Neuron (in vitro differentiated cells): ENCODE measurements at regions not wholly inside any gene's neighbourhood (a gene's known extent, or its start where the extent isn't known, plus 50 kb on each side); places are given as distances from the start of the nearest gene placed in this dataset.
"Not testable (repeated sequence)": the region's sequence is repeated elsewhere in the genome, so short reads cannot be mapped to it uniquely, and the experiment has no call there.

Source experiments
- H2AFZ ChIP-seq: one replicate; pipeline ENCODE4 v1.6.1; 2013; ENCODE audit warnings: low read depth, mild to moderate bottlenecking, inconsistent platforms, low read length, moderate library complexity
- H3K27me3 ChIP-seq: one replicate; pipeline ENCODE4 v1.6.1; 2013; ENCODE audit warnings: low read length; ENCODE audit not compliant: insufficient read depth
- H3K36me3 ChIP-seq: one replicate; pipeline ENCODE4 v1.6.1; 2013; ENCODE audit warnings: low read length; ENCODE audit not compliant: insufficient read depth
- H3K4me1 ChIP-seq: one replicate; pipeline ENCODE4 v1.6.1; 2013; ENCODE audit warnings: low read length; ENCODE audit not compliant: insufficient read depth
- H3K4me3 ChIP-seq: 2 replicates; pipeline ENCODE4 v1.5.1; 2013; ENCODE audit warnings: mild to moderate bottlenecking, low read length, moderate library complexity
- H3K9me3 ChIP-seq: one replicate; pipeline ENCODE4 v1.6.1; 2013; ENCODE audit warnings: low read length

DNA sequence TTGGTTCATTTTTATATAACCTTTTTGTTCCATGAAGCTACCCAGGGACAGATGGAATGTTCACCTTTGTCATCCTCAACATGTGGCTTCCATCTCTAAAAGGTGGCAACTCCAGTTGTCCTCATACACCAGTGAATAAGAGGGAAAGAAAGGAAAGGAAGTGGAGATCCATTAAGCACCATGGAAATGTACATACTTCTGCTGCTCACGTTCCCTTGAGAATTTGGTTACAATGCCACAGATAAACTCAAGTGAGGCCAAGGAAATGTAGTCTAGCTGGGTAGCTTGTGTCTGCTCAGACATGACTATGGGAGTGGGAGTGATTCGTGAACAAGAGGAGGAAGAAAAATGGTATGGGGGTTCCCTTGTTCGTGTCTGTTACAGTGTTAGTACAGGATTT lies 237.1 kb upstream of the FAM3C start:
- Histone ChIP-seq H2AFZ (no peak overlapping the region), H3K4me1 (peaks cover 6% of the 10 kb centered on the region), H3K9me3 (no peaks in the 10 kb centered on the region), H3K36me3 (no peaks in the 10 kb centered on the region), H3K27me3 (no peaks in the 10 kb centered on the region), H3K4me3 (no peak overlapping the region)

DNA sequence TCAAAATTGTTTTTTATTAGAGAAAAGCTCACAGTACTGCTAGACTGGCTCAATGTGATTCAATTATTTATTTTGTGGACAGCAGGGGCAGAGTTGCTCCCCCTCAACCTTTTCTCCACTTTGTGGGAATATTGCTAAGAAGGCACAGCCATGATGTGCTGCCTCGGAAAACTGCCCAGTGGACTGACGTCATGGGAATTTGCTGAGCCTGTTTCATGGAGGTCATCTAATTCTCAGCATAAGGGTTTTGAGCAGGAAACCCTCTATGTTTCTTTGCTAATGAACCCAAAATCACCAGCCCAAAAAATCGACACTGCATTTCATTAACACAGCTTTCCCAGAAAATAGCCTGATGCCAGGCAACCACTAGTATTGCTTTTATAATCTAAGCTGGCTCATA lies 228.8 kb upstream of the FAM3C start:
- Histone ChIP-seq H3K36me3 (no peaks in the 10 kb centered on the region), H3K9me3 (no peaks in the 10 kb centered on the region), H3K27me3 (no peaks in the 10 kb centered on the region), H2AFZ (no peak overlapping the region), H3K4me3 (no peak overlapping the region), H3K4me1 (no peaks in the 10 kb centered on the region)

GRCh38 chr7:121623130-121623872 lies 227.2 kb upstream of the FAM3C start:
- Histone ChIP-seq H2AFZ (no peak overlapping the region), H3K4me3 (no peak overlapping the region), H3K4me1 (no peaks in the 10 kb centered on the region), H3K9me3 (no peaks in the 10 kb centered on the region), H3K27me3 (no peaks in the 10 kb centered on the region), H3K36me3 (no peaks in the 10 kb centered on the region)

DNA sequence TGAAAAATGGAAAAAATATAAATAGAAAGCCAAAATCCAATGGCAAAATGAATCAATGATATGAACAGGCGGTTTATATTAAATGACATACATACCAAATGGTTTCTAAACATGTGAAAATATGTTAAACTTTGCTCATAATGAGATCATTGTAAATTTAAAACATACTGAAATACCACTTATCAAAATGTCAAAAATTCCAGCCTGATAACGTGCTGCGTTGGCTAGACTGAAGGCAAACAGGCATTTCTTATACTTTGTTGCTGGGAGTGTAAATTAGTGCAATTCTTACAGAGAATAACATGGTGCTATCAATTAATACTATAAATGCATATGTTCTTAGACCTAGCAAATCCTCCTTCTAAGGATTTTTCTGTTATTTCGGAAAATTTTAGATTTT lies 225.8 kb upstream of the FAM3C start:
- H3K9me3 ChIP-seq: no peaks in the 10 kb centered on the region
- H2AFZ ChIP-seq: no peak overlapping the region
- no peaks in the 10 kb centered on the region for H3K4me1 ChIP-seq
- H3K27me3 ChIP-seq: no peaks in the 10 kb centered on the region
- H3K4me3 ChIP-seq: no peak overlapping the region
- H3K36me3 ChIP-seq: no peaks in the 10 kb centered on the region

DNA sequence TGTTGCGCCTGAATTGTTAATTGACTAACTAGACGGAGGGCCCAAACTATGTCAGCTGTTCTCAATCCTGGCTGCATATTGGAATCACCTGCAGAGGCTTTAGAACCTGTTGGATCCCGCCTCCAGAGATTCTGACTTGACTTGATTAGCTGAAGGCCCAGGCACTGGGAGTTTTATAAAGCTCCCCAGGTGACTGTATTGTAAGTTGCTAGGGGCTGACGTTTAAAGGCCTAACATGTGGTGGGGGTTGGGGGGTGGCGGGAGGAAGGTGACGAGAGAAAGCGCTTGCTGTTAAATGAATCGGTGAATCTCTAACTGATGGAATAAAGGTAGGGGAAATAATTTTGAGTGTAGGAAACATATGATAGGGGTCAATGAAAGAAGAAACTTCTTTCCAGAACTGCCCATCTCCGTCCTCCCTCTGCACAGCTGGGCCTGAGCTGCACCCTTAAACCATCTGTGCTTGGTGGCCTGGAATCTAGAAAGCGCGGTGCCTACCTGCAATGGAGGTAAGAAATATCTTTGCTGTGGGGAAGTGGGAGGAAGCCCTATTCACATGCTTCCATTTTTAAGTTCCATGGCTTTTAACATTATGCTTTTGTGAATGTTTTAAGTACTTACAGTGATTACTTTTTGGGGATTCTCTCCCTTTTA lies 225.0 kb upstream of the FAM3C start:
- H3K27me3 ChIP-seq: no peaks in the 10 kb centered on the region
- no peaks in the 10 kb centered on the region for H3K36me3 ChIP-seq
- H3K9me3 ChIP-seq: no peaks in the 10 kb centered on the region
- peak overlapping the region; percentile 26 for H2AFZ ChIP-seq
- H3K4me3 ChIP-seq: no peak overlapping the region
- H3K4me1 ChIP-seq: no peaks in the 10 kb centered on the region

DNA sequence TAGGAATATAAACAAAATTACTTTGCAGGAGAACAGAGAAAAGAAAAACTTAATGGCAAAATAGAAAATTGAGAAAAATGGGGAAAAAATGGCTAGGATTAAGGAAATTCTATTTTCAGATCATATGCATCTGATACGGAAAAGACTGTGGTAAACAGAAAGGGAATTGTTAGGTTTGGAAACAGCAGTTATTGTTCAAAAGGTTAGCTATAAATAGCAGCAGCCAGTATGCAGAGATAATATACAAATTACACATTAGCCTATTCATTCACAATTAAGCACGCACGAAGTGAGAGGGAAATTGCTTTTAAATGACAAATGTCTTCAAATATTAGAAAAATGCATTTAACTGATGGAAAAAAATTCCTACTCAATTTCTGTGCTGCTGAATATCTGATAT lies 224.1 kb upstream of the FAM3C start:
- Histone ChIP-seq H3K4me1 (no peaks in the 10 kb centered on the region), H3K27me3 (no peaks in the 10 kb centered on the region), H3K36me3 (no peaks in the 10 kb centered on the region), H3K4me3 (no peak overlapping the region), H2AFZ (no peak overlapping the region), H3K9me3 (no peaks in the 10 kb centered on the region)

DNA sequence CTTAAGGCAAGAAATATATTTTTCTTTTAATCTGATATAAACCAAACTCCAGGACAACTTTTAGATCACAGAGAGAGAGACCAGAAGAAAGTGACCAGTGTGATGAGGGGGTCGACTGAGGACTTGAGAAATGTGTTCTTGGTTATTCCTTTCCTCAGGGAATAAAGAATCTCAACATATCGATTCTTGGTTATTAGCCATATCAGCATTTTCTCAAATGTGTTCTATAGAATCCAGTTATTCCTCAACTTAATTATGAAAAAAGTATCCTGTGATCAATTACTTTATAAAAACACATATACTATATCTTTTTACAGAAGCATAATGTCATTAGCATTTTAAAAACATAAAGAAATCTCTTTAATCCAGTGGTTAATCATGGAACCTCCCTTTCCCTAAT lies 222.1 kb upstream of the FAM3C start:
- Histone ChIP-seq H3K27me3 (no peaks in the 10 kb centered on the region), H3K9me3 (no peaks in the 10 kb centered on the region), H2AFZ (no peak overlapping the region), H3K36me3 (no peaks in the 10 kb centered on the region), H3K4me1 (no peaks in the 10 kb centered on the region), H3K4me3 (no peak overlapping the region)

GRCh38 chr7:121610243-121610642 lies 214.1 kb upstream of the FAM3C start:
- Histone ChIP-seq H3K27me3 (no peaks in the 10 kb centered on the region), H3K9me3 (no peaks in the 10 kb centered on the region), H3K4me1 (peaks cover 3% of the 10 kb centered on the region), H3K36me3 (no peaks in the 10 kb centered on the region), H3K4me3 (no peak overlapping the region), H2AFZ (no peak overlapping the region)

- no peaks in the 10 kb centered on the region for H3K27me3 ChIP-seq
- H3K9me3 ChIP-seq: no peaks in the 10 kb centered on the region
- H3K4me3 ChIP-seq: no peak overlapping the region
- peaks cover 11% of the 10 kb centered on the region for H3K4me1 ChIP-seq
- H2AFZ ChIP-seq: no peak overlapping the region
- no peaks in the 10 kb centered on the region for H3K36me3 ChIP-seq
Measured at GRCh38 chr7:121609208-121609607, 213.1 kb upstream of the FAM3C start.

DNA sequence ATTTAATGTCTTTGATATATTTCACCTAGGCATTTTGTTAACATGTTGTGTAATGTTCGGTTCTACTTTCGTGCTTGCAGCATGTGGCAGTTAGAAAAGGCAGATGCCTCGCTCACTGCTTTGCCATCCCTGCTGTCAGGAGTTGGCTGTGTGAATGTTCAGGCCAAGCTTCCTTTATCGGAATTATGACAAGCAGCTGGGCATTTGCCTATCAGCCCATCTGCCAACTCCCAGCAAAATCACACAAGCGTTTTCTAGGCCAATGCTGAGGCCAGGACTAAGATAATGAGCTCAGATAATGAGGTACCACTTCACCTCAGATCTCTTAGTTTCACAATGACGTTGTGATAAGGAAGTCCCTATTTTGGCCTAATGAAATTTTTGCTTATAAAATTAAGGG lies 212.7 kb upstream of the FAM3C start:
- H3K36me3 ChIP-seq: no peaks in the 10 kb centered on the region
- no peak overlapping the region for H3K4me3 ChIP-seq
- no peak overlapping the region for H2AFZ ChIP-seq
- no peaks in the 10 kb centered on the region for H3K27me3 ChIP-seq
- H3K9me3 ChIP-seq: no peaks in the 10 kb centered on the region
- peaks cover 15% of the 10 kb centered on the region for H3K4me1 ChIP-seq

DNA sequence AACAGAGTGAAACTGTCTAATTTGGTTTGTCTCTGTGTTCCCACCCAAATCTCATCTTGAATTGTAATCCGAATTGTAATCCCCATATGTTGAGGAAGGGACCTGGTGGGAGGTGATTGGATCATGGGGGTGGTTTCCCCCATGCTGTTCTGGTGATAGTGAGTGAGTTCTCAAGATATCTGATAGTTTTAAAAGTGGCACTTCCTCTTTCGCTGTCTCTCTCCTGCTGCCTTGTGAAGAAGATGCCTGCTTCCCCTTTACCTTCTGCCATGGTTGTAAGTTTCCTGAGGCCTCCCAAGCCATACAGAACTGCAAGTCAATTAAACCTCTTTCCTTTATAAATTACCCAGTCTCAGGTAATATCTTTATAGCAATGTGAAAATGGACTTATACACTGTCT lies 212.1 kb upstream of the FAM3C start:
- not testable (repeated sequence) for H3K9me3 ChIP-seq, H3K27me3 ChIP-seq, H3K4me3 ChIP-seq, H2AFZ ChIP-seq, H3K36me3 ChIP-seq
- peaks cover 20% of the 10 kb centered on the region for H3K4me1 ChIP-seq

DNA sequence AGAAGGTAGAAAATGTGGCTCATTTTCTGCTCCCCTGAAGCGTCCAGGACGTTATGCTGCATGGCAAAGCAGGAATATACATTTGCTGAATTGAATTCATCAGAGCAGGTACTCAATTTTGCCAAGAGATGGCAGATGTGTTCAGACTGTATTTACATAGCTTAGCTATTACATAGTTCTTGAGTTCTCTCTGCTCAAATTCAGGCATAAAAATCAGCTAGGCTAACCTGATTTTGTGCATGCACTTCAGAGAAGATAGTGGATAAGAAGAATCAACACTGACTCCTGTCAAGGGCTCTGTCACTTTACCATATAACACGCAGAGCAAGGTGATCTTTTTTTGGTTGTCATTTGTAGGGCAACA lies 209.2 kb upstream of the FAM3C start:
- H3K9me3 ChIP-seq: no peaks in the 10 kb centered on the region
- no peaks in the 10 kb centered on the region for H3K27me3 ChIP-seq
- peaks cover 20% of the 10 kb centered on the region for H3K4me1 ChIP-seq
- H2AFZ ChIP-seq: peak overlapping the region; percentile 32
- no peaks in the 10 kb centered on the region for H3K36me3 ChIP-seq
- no peak overlapping the region for H3K4me3 ChIP-seq

GRCh38 chr7:121604627-121605316 lies 208.7 kb upstream of the FAM3C start:
- H3K4me3 ChIP-seq: no peak overlapping the region

More at GRCh38 chr7:121604627-121605316, 208.7 kb upstream of the FAM3C start:
- Histone ChIP-seq H3K4me1 (peaks cover 20% of the 10 kb centered on the region), H3K36me3 (no peaks in the 10 kb centered on the region), H3K9me3 (no peaks in the 10 kb centered on the region), H3K27me3 (no peaks in the 10 kb centered on the region), H2AFZ (peak overlapping the region; percentile 32)
